ENCODE measurements at regions not wholly inside any gene's neighbourhood (a gene's known extent, or its start where the extent isn't known, plus 50 kb on each side); places are given as distances from the start of the nearest gene placed in this dataset.
"Not testable (repeated sequence)": the region's sequence is repeated elsewhere in the genome, so short reads cannot be mapped to it uniquely, and the experiment has no call there.

DNA sequence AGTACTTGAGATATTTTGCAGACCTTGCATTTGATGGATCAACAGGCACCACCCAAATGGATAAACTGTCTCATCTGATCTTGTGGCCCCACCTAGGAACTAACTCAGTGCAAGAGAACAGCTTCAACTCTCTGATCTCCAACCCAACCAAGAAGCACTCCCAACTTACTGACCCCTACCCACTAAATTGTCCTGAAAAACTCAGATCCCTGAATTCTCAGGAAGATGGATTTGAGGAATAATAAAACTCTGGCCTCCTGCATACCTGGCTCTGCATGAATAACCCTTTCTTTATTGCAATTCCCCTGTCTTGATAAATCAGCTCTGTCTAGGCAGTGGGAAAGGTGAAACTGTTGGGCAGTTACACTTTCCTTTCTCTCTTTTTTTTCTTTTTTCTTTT, 247.9 kb downstream of the ZPLD1 start:
- DNase-seq (ENCODE audit: low read depth, low spot score), result no peak

DNA sequence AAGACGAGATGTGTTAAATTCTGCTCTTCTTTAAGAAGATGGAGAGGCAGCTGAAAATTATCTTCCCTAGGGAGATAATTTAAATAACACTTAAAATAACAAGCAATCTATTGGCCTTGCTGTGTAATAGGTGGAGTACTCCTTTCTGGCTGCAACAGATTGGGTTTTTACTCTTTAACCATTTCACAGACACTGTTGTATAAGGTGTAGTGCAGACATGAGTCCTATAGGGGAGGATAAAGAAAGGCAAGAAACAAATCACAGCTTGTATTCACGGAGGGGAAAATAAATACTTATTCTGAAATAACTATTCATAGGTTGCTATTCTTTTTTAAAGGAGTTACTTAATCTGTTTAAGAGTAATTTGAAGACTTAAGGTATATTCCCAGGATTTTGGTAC, 252.0 kb downstream of the ZPLD1 start:
- DNase-seq (ENCODE audit: low read depth, low spot score), result no peak

DNA sequence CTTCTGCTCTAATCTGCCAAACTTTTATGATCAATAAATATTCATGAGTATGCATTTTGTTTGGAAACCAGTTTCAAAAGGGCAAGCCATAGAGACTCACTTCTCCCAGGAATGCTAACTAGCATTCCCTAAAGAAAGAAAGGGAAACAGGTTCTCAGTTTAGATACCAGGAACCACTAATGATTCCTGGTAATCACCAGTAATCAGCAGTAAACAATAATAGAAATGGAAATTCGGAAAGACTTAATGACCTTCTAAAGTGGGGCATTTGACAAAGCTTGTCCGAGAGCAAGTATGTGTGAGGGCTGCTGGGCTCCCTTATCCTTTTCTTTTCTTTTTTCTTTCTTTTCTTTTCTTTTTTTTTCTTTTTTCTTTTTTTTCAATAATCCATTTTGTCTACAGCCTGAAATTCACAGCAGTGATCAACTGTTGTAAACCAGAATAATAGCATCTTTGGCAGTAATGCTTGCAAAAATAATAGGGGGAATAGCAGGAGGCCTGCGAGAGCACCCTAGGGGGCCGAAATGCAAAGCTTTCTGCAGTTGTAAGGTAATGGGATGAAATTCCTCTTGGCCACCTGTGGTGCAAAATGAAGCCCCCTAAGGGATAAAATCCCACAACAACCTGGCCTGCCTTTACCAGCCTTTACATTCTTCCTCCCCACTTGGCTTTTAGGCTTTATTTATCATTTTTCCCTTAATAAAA, 253.2 kb downstream of the ZPLD1 start:
- no peak for DNase-seq (ENCODE audit: low read depth, low spot score)

DNA sequence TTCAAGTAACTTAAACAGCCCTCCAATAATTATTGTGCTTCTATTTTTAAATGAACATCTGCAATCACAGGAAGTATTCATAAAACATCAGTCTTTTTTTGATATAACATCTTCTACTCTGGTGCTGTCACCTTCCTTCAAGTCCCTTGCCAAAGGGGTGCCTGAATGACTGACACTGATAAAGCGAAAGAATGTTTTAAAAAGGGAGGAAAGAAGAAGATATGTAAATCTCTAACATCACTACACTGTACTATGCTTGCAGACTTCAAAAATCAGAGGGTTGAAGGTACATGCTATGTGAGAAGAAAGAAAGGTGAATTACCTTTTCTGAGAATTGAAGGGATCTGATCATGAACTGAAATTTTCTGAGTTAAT, 253.7 kb downstream of the ZPLD1 start:
- DNase-seq (ENCODE audit: low read depth, low spot score), result no peak

DNA sequence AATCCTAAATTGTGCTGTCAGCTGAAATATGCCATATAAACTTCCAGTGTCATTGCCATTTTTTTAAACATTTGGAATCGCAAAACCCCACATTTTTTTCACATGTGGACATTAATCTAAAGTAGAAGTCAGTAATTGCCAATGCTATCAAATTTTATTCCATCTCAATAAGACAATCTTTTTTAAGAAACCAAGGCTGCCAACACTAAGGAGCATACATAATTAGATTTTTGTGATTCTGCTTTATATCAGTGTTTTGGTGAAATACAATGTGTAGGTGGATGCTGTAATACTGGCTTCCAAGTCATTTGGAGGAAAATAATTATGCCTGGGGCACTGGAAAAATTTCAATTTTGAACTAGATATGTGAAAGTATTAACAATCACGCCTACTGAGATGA, 256.7 kb downstream of the ZPLD1 start:
- DNase-seq (ENCODE audit: low read depth, low spot score), result no peak

DNA sequence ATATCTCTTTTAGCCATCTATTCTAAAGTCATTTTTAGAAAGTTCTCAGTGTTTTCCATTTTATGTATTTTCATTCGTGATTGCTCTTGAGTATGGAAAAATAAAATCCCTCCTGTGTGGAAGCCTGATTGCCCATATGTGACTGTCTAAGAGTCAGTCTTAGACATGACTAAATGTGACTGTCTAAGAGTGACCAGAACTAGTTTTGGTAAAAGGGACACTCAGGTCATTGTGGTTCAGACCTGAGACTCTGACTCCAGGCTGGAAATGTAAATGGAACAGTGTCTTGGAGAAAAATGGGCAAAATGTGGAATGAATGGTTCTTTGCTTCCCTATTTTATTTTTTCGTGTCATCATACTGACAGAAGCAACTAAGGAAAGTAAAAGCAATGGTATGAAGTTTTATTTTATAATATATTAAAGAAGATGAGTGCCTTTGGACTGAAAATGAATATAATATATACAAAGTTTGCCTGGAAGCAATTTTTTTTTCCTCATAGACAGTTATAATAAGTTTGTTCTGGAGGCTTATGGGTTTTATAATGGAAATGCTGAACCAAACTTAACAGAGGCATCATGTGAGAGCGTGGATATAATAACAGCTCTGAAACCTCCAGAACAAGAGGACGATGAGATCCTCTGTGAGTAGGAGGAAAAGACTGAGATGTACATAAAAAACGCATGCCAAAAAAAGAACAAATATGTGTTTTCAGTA, 264.4 kb downstream of the ZPLD1 start:
- no peak for DNase-seq (ENCODE audit: low read depth, low spot score)

DNA sequence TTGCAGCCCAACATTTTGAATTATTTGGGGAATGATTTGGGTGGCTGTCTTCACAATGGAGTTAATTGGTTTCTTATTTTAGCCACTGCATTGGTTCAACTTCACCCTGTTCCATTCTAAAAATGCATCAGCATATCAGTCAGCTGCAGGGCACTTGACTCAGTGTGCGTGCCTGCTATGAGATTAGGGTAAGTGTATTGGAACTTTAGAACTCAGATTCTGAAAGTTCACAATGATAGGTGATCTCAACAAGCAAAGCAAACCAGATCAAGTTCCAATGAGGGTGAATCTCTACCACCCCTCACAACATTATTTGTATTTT, 265.0 kb downstream of the ZPLD1 start:
- no peak for DNase-seq (ENCODE audit: low read depth, low spot score)

DNA sequence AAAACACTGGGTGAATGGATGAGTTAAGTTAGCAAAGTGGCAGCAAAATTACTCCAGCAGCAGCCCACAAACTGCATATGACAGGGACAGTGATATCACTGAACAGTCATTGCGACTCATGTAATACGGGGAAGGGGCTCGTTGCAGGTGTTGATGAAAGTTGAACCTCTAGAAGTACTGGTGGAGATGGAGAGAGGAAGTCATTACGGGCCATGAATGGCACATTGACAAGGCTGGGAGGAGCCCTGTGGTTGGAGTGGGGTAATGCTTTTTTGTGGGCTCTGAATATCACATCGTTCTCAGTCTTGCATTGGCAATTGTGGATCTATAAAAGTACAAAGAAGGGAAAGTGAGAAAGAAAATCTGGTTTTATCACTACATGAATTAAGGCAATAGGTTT, 278.1 kb downstream of the ZPLD1 start:
- DNase-seq (ENCODE audit: low read depth, low spot score), result no peak

DNA sequence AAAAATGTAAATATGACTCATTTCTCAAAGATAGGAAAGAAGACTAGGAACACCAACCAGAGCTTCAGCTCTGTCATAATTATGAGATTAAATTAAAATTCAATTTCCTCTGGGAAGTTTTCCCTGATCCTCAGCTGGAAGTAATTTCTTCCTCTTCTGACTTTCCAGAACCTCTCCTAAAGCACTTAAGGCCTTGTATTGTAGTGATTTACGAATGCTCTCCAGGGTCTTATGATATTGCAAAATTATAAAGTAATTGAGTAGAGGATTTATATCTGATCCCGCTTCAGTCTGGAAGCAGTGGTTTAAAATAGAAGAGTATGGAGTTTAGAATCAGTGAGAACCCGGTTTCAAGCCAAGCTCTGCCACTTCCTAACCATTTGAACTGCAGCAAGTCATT, 279.8 kb downstream of the ZPLD1 start:
- DNase-seq (ENCODE audit: low read depth, low spot score), result no peak

DNA sequence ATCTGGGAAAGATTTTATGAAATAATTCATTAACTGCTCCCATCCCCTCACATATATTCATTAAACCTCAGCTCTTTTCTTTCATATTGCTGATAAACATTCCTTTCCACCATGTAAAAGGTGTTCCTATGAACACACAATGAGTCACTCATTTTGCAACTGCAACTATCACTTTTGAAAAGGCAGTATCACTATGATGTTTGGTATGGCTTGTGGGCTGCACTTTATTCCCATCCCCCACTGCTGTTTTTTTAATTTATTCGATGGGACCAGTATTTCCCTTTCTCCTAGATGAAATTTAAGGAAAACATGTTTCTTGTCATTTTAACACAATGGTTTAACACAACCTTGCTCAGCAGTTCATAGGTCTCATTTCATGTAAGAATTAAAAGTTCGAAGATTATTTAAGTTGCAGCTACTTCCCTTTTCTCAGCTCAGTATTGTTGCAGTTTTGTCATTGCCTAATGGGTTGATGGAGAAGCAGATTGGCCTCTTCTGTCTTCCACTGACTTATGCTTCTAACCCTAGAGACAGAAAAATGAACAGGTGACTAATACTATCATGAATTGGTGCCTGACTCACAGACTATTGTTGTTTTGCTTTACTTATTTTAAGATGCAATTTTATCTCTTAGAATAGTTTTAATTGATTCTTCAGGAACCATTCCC, 280.3 kb downstream of the ZPLD1 start:
- no peak for DNase-seq (ENCODE audit: low read depth, low spot score)

DNA sequence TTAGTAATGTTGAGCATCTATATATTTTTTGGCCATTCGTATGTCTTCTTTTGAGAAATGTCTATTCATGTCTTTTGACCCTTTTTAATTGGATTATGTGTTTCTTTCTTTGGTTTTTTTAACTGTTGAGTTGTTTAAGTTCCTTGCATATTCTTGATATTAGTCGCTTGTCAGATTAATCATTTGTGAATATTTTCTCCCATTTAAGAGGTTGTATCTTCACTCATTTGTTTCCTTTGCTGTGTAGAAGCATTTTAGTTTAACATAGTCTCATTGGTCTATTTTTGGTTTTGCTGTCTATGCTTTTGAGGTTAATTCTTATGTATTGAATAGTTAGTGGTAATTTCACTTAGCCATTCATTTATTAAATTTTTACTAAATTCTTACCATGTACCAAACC, 283.8 kb downstream of the ZPLD1 start:
- DNase-seq (ENCODE audit: low read depth, low spot score), result no peak

DNA sequence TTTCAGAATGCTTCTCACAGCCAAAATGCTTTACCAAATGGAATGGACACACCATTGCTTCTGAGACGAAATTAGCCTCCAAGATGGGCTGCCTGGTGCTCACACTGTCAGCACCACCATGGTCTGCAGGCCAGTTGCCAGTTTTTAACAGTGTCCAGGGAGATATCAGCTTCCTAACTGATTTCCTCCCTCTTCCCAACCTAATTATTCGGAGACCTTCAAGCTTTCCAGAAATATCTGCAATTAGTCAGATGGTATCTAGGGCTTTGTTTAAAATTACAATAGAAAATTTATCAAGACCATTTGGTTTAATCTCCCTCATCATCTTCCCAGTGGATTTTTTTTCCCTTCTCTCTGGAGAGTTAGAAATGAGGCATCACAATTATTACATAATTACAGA, 287.5 kb downstream of the ZPLD1 start:
- no peak for DNase-seq (ENCODE audit: low read depth, low spot score)

DNA sequence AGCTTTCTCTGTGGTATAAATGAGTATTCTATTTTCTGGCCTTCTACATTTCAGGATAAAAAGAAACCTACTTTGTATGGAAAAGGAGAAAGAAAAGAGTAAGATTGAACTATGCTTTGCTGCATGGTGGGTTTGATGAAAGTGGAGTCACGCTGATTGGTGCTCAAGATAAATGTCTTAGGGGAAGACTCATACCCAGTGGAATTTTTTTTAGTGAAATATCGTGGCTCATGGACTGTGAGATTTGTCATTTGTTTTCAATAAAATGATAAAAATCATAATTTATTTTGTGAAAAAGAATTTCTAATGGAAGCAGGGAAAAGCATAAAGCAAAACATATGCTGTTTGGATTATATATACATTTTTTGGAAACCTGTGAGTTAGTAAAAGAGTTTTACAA, 292.5 kb downstream of the ZPLD1 start:
- DNase-seq (ENCODE audit: low read depth, low spot score), result no peak

DNA sequence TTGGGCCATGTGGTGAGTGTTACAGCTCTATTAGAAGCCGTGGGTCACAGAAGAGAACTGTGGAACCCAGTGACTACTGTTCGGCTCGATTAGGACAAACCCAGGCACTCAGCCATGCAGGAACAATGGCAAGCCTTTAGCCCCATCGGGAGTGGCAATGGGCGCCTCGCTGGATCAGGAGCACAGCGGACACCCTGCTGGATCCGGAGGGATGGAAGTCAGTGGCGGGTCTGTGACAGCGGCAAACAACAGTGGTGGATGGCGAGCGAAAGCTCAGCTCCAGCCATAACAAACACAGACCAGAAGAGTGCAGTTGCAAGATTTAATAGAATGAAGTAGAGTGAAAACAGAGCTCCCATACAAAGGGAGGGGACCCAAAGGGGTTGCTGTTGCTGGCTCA, 297.8 kb downstream of the ZPLD1 start:
- not testable (repeated sequence) for DNase-seq (ENCODE audit: low read depth, low spot score)

DNA sequence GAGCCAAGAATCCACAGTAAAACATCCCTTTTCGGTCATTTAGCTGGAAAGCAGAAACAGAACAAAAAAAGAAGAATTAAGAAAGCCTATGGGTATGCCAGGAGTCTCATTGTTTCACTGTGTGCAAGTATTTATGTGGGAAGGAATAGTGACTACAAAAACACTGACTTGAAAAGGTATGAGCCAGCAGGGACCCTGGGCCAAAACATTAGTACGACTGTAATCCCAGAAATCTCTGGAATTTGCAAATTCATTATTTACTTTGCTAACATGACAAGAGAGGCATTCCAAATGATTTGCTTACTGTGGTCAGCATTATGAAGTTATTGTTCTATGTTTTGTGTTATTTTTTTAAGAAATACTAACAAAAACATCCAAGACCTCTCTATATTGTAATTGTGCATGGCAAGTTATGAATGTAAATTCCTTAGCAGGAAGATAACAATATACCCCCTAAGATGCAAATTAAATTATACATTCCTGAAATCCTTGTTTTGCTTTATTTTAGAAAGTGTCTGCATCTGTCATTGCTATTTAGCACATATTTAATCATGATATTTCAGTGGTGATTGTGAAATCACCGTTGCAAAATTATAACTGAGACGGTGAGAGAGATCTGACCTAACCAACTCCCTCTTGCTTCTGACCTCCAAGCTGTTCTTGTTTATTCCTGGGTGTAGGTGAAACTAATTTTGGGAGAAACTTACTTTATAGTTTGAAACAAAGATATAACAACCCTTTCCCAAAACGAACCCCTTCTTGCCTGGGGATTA, 299.2 kb downstream of the ZPLD1 start:
- DNase-seq (ENCODE audit: low read depth, low spot score), result no peak

DNA sequence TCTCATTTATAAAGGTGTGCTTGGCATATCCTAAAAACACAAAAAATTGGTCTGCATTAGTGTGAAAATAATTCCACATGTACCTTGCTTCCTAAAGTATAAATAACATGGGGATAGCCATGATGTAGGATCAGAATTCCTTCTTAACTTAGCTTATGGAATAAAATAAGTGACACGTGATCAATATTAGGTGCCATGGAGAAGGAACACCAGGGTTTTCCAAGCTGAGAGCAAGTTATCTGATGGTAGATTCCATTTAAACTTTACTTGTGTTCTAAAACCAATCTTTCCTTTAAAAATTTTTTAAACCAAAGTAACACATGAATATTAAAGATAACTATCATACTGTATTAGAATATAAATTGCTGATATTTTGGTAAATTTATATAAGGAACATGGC, 300.5 kb downstream of the ZPLD1 start:
- no peak for DNase-seq (ENCODE audit: low read depth, low spot score)

DNA sequence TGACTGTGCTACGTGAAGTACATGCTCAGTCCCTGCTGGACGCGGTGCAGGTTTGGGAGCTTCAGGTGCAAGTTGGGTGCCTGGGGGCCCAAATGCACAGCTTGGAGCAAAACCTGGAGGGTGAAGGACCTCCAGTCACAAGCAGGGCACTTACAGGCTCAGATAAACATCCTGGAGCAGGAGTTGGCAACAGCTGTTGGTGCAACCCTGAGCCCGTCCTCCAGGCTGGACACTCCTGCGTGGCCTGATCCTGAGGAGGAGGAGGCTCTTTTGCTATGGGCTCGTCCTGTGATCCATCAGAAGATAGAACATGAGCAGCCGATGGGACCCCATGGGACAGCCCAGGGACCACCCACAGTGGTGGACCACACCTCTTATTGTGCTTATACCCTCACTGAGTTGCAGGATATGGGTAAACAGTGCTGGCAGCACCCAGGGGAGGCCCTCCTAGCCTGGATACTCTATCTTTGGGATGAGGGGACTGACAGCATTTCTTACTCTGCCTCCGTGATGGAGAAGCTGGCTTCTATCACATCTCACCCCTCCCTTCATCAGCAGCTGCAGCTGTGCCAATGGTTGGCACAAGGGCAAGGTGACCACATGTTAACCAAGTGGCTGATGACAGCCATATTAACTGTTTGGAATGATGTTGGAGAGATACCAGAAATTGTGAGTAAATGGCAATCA, 301.6 kb downstream of the ZPLD1 start:
- no peak for DNase-seq (ENCODE audit: low read depth, low spot score)

DNA sequence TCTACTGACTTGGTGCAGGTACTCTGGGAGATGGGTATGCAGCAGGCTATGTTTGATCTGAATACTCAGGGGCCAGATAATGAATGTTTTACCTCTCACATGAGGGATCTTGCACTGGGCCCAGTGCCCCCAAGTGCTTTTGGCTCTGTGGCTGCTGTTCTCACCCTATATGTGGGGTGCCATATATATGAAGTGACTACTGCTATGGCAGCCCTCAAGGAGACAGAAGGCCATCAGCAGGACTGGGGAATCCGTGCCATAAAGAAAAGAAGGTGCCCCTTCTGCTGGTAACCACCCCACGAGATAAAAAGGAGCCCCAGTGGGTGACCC, 302.1 kb downstream of the ZPLD1 start:
- DNase-seq (ENCODE audit: low read depth, low spot score), result no peak

DNA sequence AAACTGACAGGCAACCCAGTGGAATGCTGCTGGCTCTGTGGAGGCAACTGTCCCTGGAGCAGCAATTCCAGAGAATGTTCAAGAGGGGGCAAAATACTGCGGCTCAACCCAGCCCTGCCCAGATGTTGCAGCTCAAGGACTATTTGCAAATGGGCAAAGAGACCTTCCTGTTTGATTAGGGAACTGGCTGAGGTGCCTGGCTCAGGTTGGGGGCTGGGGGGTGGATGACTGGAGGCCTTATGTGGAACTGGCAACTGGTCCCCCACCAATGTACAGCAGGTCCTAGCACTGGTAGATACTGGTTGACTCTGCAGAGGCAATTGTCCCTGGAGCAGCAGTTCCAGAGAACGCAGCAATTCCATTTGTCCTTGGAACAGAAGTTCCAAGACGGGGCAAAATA, 302.5 kb downstream of the ZPLD1 start:
- no peak for DNase-seq (ENCODE audit: low read depth, low spot score)

DNA sequence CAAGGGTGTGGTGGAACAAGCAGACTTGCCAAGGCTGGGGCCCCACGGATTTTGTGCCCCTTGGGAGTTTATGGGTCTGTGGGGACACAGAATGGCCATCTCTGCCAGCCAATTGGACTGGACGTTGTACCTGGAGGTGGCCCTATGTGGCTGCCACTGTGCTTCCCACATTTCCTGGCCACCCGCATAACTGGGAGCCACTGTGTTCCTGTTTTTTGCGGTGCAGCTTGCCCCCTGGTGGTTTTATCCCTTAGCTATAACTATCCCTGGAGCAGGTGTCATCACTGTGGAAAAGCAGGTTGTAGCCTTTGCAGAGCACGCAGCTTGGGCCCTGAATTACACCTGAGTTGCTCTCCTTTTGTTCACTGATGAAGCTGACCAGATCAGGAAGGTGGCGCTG, 306.3 kb downstream of the ZPLD1 start:
- no peak for DNase-seq (ENCODE audit: low read depth, low spot score)

DNA sequence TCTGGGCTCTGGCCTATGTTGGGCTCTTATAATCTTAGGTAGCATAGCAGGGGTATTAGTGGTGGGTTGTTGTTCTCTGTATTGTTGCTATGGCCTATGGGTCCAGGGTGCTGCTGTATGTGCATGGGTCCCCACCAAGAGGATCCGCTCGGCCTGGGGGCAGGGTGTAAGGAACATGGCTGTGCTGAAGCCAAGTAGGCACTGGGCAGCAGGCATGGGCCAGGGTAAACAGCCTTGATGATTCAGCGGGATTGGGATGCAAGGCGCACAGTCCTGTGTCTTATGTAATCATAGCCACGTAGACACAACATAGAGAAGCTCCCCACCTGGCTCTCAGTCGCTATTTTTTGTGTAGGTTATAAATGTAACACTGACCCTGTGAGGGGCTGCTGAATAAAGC, 306.9 kb downstream of the ZPLD1 start:
- DNase-seq (ENCODE audit: low read depth, low spot score), result no peak

DNA sequence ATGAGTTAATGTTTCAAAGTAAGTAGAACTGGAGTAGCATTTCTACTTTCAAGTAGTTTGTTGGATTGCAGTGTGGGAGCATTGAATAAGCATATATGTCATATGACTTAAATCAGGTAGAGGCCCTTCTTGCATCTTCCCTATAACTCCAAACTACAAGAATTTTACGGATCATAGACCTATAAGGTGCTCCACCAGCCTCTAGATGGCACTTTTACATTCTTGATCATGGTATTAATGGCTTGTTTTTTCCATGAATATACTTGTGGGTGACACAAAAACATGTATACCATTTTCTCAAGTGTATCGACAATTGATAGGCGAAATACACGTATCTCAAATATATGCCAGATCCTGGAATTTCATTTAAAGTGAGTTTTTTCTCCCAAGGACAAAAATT, 311.1 kb downstream of the ZPLD1 start:
- DNase-seq (ENCODE audit: low read depth, low spot score), result no peak

Data from pulmonary artery endothelial cell (primary cell).